ENCODE measurements at regions not wholly inside any gene's neighbourhood (a gene's known extent, or its start where the extent isn't known, plus 50 kb on each side); places are given as distances from the start of the nearest gene placed in this dataset.

- POLR2A ChIA-PET (ENCODE audit: partially characterized antibody): no interaction called here
- Mint-ChIP-seq H3K4me3 (no peak overlapping the region), H3K27ac (no peak overlapping the region), H3K9me3 (peaks cover 0 to 15% (median 6%) of the 10 kb centered on the region in 8 donors), H3K36me3 (no peaks in the 10 kb centered on the region), H3K27me3 (no peaks in the 10 kb centered on the region), H3K4me1 (no peaks in the 10 kb centered on the region)
- intact Hi-C loops (cut with micrococcal nuclease): no loop called here
- Histone ChIP-seq H3K9me3 (ENCODE audit: control insufficient read depth in 1 of 2, low read length in 2 of 2) (no peaks in the 10 kb centered on the region), H3K4me3 (ENCODE audit: low read length in 2 of 2) (no peak overlapping the region), H3K27ac (ENCODE audit: low read depth, low read length) (no peak overlapping the region), H3K36me3 (ENCODE audit: insufficient read depth, low read length) (no peaks in the 10 kb centered on the region), H3K27me3 (ENCODE audit: insufficient read depth, low read length) (no peaks in the 10 kb centered on the region), H3K4me1 (ENCODE audit: insufficient read depth, low read length) (no peaks in the 10 kb centered on the region)
- CTCF ChIA-PET (ENCODE audit: partially characterized antibody): no interaction called here
- no peak for DNase-seq
These were observed 497.2 kb upstream of the PIK3C3 start for GRCh38 chr18:41457765-41458326.

- Mint-ChIP-seq H3K27ac (no peak overlapping the region), H3K4me3 (no peak overlapping the region)
These were observed 498.2 kb upstream of the PIK3C3 start for GRCh38 chr18:41456831-41457230.

GRCh38 chr18:41449612-41450011 is 505.4 kb upstream of the PIK3C3 start:
- H3K4me1 ChIP-seq (ENCODE audit: insufficient read depth, low read length): no peaks in the 10 kb centered on the region
- H3K4me3 ChIP-seq (ENCODE audit: low read length in 2 of 2): no peak overlapping the region
- POLR2A ChIA-PET (ENCODE audit: partially characterized antibody): no interaction called here
- no peaks in the 10 kb centered on the region for H3K36me3 Mint-ChIP-seq
- H3K27me3 ChIP-seq (ENCODE audit: insufficient read depth, low read length): no peaks in the 10 kb centered on the region
- no peak overlapping the region for H3K4me3 Mint-ChIP-seq
- no peaks in the 10 kb centered on the region for H3K9me3 ChIP-seq (ENCODE audit: control insufficient read depth in 1 of 2, low read length in 2 of 2)
- no peaks in the 10 kb centered on the region for H3K4me1 Mint-ChIP-seq
- H3K27me3 Mint-ChIP-seq: no peaks in the 10 kb centered on the region
- intact Hi-C loops (cut with micrococcal nuclease): no loop called here
- DNase-seq: no peak
- CTCF ChIA-PET (ENCODE audit: partially characterized antibody): no interaction called here
- no peaks in the 10 kb centered on the region for H3K36me3 ChIP-seq (ENCODE audit: insufficient read depth, low read length)
- peaks cover 0 to 23% (median 8%) of the 10 kb centered on the region in 8 donors for H3K9me3 Mint-ChIP-seq
- no peak overlapping the region for H3K27ac ChIP-seq (ENCODE audit: low read depth, low read length)
- H3K27ac Mint-ChIP-seq: no peak overlapping the region

More at GRCh38 chr18:41456831-41457230, 498.2 kb upstream of the PIK3C3 start:
- Mint-ChIP-seq H3K4me1 (no peaks in the 10 kb centered on the region), H3K36me3 (no peaks in the 10 kb centered on the region), H3K27me3 (no peaks in the 10 kb centered on the region), H3K9me3 (peaks cover 0 to 17% (median 6%) of the 10 kb centered on the region in 8 donors)
- DNase-seq: no peak
- Histone ChIP-seq H3K4me3 (ENCODE audit: low read length in 2 of 2) (no peak overlapping the region), H3K9me3 (ENCODE audit: control insufficient read depth in 1 of 2, low read length in 2 of 2) (no peaks in the 10 kb centered on the region), H3K27ac (ENCODE audit: low read depth, low read length) (no peak overlapping the region), H3K27me3 (ENCODE audit: insufficient read depth, low read length) (no peaks in the 10 kb centered on the region), H3K4me1 (ENCODE audit: insufficient read depth, low read length) (no peaks in the 10 kb centered on the region), H3K36me3 (ENCODE audit: insufficient read depth, low read length) (no peaks in the 10 kb centered on the region)
- intact Hi-C loops (cut with micrococcal nuclease): no loop called here
- ChIA-PET CTCF (ENCODE audit: partially characterized antibody) (no interaction called here), POLR2A (ENCODE audit: partially characterized antibody) (no interaction called here)

- H3K36me3 Mint-ChIP-seq: no peaks in the 10 kb centered on the region
- no peaks in the 10 kb centered on the region for H3K9me3 ChIP-seq (ENCODE audit: control insufficient read depth in 1 of 2, low read length in 2 of 2)
- no peaks in the 10 kb centered on the region for H3K4me1 Mint-ChIP-seq
- no peaks in the 10 kb centered on the region for H3K36me3 ChIP-seq (ENCODE audit: insufficient read depth, low read length)
- no peaks in the 10 kb centered on the region for H3K27me3 ChIP-seq (ENCODE audit: insufficient read depth, low read length)
- ChIA-PET POLR2A (ENCODE audit: partially characterized antibody) (no interaction called here), CTCF (ENCODE audit: partially characterized antibody) (no interaction called here)
- no peak for DNase-seq
- peaks cover 0 to 22% (median 9%) of the 10 kb centered on the region in 8 donors for H3K9me3 Mint-ChIP-seq
- no peak overlapping the region for H3K27ac ChIP-seq (ENCODE audit: low read depth, low read length)
- no peak overlapping the region for H3K4me3 ChIP-seq (ENCODE audit: low read length in 2 of 2)
- H3K27me3 Mint-ChIP-seq: no peaks in the 10 kb centered on the region
- no peak overlapping the region for H3K4me3 Mint-ChIP-seq
- intact Hi-C loops (cut with micrococcal nuclease): no loop called here
- no peaks in the 10 kb centered on the region for H3K4me1 ChIP-seq (ENCODE audit: insufficient read depth, low read length)
- no peak overlapping the region for H3K27ac Mint-ChIP-seq
These were observed 510.1 kb upstream of the PIK3C3 start for GRCh38 chr18:41444943-41445342.

GRCh38 chr18:41436772-41437171 is 518.3 kb upstream of the PIK3C3 start:
- CTCF ChIA-PET (ENCODE audit: partially characterized antibody): no interaction called here
- no peaks in the 10 kb centered on the region for H3K4me1 Mint-ChIP-seq
- H3K36me3 ChIP-seq (ENCODE audit: insufficient read depth, low read length): no peaks in the 10 kb centered on the region
- H3K9me3 ChIP-seq (ENCODE audit: control insufficient read depth in 1 of 2, low read length in 2 of 2): no peaks in the 10 kb centered on the region
- DNase-seq: no peak
- POLR2A ChIA-PET (ENCODE audit: partially characterized antibody): no interaction called here
- peaks cover 0 to 24% (median 7%) of the 10 kb centered on the region in 8 donors for H3K9me3 Mint-ChIP-seq
- no peak overlapping the region for H3K27ac Mint-ChIP-seq
- no peak overlapping the region for H3K4me3 Mint-ChIP-seq
- H3K36me3 Mint-ChIP-seq: no peaks in the 10 kb centered on the region
- no peaks in the 10 kb centered on the region for H3K4me1 ChIP-seq (ENCODE audit: insufficient read depth, low read length)
- no peaks in the 10 kb centered on the region for H3K27me3 ChIP-seq (ENCODE audit: insufficient read depth, low read length)
- no peak overlapping the region for H3K27ac ChIP-seq (ENCODE audit: low read depth, low read length)
- H3K4me3 ChIP-seq (ENCODE audit: low read length in 2 of 2): no peak overlapping the region
- intact Hi-C loops (cut with micrococcal nuclease): no loop called here
- no peaks in the 10 kb centered on the region for H3K27me3 Mint-ChIP-seq

GRCh38 chr18:41418598-41418997 is 536.4 kb upstream of the PIK3C3 start:
- Histone ChIP-seq H3K36me3 (ENCODE audit: insufficient read depth, low read length) (no peaks in the 10 kb centered on the region), H3K27me3 (ENCODE audit: insufficient read depth, low read length) (no peaks in the 10 kb centered on the region), H3K27ac (ENCODE audit: low read depth, low read length) (no peak overlapping the region), H3K4me1 (ENCODE audit: insufficient read depth, low read length) (no peaks in the 10 kb centered on the region), H3K4me3 (ENCODE audit: low read length in 2 of 2) (no peak overlapping the region), H3K9me3 (ENCODE audit: control insufficient read depth in 1 of 2, low read length in 2 of 2) (no peaks in the 10 kb centered on the region)
- Mint-ChIP-seq H3K4me3 (no peak overlapping the region), H3K4me1 (no peaks in the 10 kb centered on the region), H3K27me3 (no peaks in the 10 kb centered on the region), H3K36me3 (no peaks in the 10 kb centered on the region), H3K9me3 (peaks cover 2 to 21% (median 6%) of the 10 kb centered on the region in 8 donors), H3K27ac (no peak overlapping the region)
- CTCF ChIA-PET (ENCODE audit: partially characterized antibody): no interaction called here
- POLR2A ChIA-PET (ENCODE audit: partially characterized antibody): no interaction called here
- intact Hi-C loops (cut with micrococcal nuclease): no loop called here
- no peak for DNase-seq

GRCh38 chr18:41416044-41416443 is 539.0 kb upstream of the PIK3C3 start:
- peaks cover under 1 to 21% (median 7%) of the 10 kb centered on the region in 8 donors for H3K9me3 Mint-ChIP-seq
- no peaks in the 10 kb centered on the region for H3K36me3 Mint-ChIP-seq
- POLR2A ChIA-PET (ENCODE audit: partially characterized antibody): no interaction called here

GRCh38 chr18:41410006-41410405 is 545.0 kb upstream of the PIK3C3 start:
- Histone ChIP-seq H3K4me3 (ENCODE audit: low read length in 2 of 2) (no peak overlapping the region), H3K4me1 (ENCODE audit: insufficient read depth, low read length) (no peaks in the 10 kb centered on the region), H3K27ac (ENCODE audit: low read depth, low read length) (no peak overlapping the region), H3K9me3 (ENCODE audit: control insufficient read depth in 1 of 2, low read length in 2 of 2) (no peaks in the 10 kb centered on the region), H3K36me3 (ENCODE audit: insufficient read depth, low read length) (no peaks in the 10 kb centered on the region), H3K27me3 (ENCODE audit: insufficient read depth, low read length) (no peaks in the 10 kb centered on the region)
- Mint-ChIP-seq H3K9me3 (peaks cover 2 to 26% (median 6%) of the 10 kb centered on the region in 8 donors), H3K4me3 (no peak overlapping the region), H3K4me1 (no peaks in the 10 kb centered on the region), H3K27me3 (no peaks in the 10 kb centered on the region), H3K27ac (no peak overlapping the region), H3K36me3 (no peaks in the 10 kb centered on the region)
- POLR2A ChIA-PET (ENCODE audit: partially characterized antibody): no interaction called here
- intact Hi-C loops (cut with micrococcal nuclease): no loop called here
- DNase-seq: no peak
- CTCF ChIA-PET (ENCODE audit: partially characterized antibody): no interaction called here

More at GRCh38 chr18:41416044-41416443, 539.0 kb upstream of the PIK3C3 start:
- H3K27me3 Mint-ChIP-seq: no peaks in the 10 kb centered on the region
- Histone ChIP-seq H3K27ac (ENCODE audit: low read depth, low read length) (no peak overlapping the region), H3K27me3 (ENCODE audit: insufficient read depth, low read length) (no peaks in the 10 kb centered on the region), H3K36me3 (ENCODE audit: insufficient read depth, low read length) (no peaks in the 10 kb centered on the region), H3K9me3 (ENCODE audit: control insufficient read depth in 1 of 2, low read length in 2 of 2) (no peaks in the 10 kb centered on the region), H3K4me1 (ENCODE audit: insufficient read depth, low read length) (no peaks in the 10 kb centered on the region), H3K4me3 (ENCODE audit: low read length in 2 of 2) (no peak overlapping the region)
- H3K4me1 Mint-ChIP-seq: no peaks in the 10 kb centered on the region
- DNase-seq: no peak
- CTCF ChIA-PET (ENCODE audit: partially characterized antibody): no interaction called here
- intact Hi-C loops (cut with micrococcal nuclease): no loop called here
- no peak overlapping the region for H3K4me3 Mint-ChIP-seq
- H3K27ac Mint-ChIP-seq: no peak overlapping the region

Measured in CD4-positive, alpha-beta memory T cell (primary cell).